IMR-90 (cell line): ENCODE measurements at regions not wholly inside any gene's neighbourhood (a gene's known extent, or its start where the extent isn't known, plus 50 kb on each side); places are given as distances from the start of the nearest gene placed in this dataset.

Experiments
- BHLHE40 ChIP-seq: fragments of 150-350 bp; IDR thresholded peaks from 2 replicates; pipeline ENCODE4 v1.6.1; 2016; ENCODE audit warnings: mild to moderate bottlenecking, low read depth, low read length
- CEBPB ChIP-seq: IDR thresholded peaks from 2 replicates; pipeline ENCODE4 v1.6.1; 2012; ENCODE audit warnings: low read depth, low read length, improper control_type of control experiment
- CTCF ChIP-seq: conservative IDR thresholded peaks from 2 replicates; pipeline ENCODE4 v1.5.1; 2012; ENCODE audit warnings: mild to moderate bottlenecking, low read depth, low read length, improper control_type of control experiment
- FOS ChIP-seq: fragments of 150-350 bp; IDR thresholded peaks from 2 replicates; pipeline ENCODE4 v1.6.1; 2016; ENCODE audit warnings: low read depth, low read length
- MAFK ChIP-seq: IDR thresholded peaks from 2 replicates; pipeline ENCODE4 v1.6.1; 2012; ENCODE audit warnings: low read depth, low read length, improper control_type of control experiment
- MAZ ChIP-seq: IDR thresholded peaks from 2 replicates; pipeline ENCODE4 v1.6.1; 2012; ENCODE audit warnings: low read depth, mild to moderate bottlenecking, low read length, improper control_type of control experiment, moderate library complexity, borderline replicate concordance
- MXI1 ChIP-seq: IDR thresholded peaks from 2 replicates; pipeline ENCODE4 v1.6.1; 2012; ENCODE audit warnings: low read depth, mild to moderate bottlenecking, low read length, moderate library complexity, borderline replicate concordance
- POLR2A ChIP-seq: IDR thresholded peaks from 2 replicates; pipeline ENCODE4 v1.6.1; 2012; ENCODE audit warnings: mild to moderate bottlenecking, low read depth, low read length
- RAD21 ChIP-seq: IDR thresholded peaks from 2 replicates; pipeline ENCODE4 v1.6.1; 2012; ENCODE audit warnings: low read length, improper control_type of control experiment
- RCOR1 ChIP-seq: IDR thresholded peaks from 2 replicates; pipeline ENCODE4 v1.6.1; 2012; ENCODE audit warnings: mild to moderate bottlenecking, low read length, improper control_type of control experiment; ENCODE audit not compliant: insufficient replicate concordance
- RFX5 ChIP-seq: IDR thresholded peaks from 2 replicates; pipeline ENCODE4 v1.8.0; 2012; ENCODE audit warnings: low read depth, mild to moderate bottlenecking, low read length, moderate library complexity
- SMC3 ChIP-seq: fragments of 150-350 bp; IDR thresholded peaks from 2 replicates; pipeline ENCODE4 v1.6.1; 2016; ENCODE audit warnings: low read depth, mild to moderate bottlenecking, antibody characterized with exemption, low read length, moderate library complexity
- USF2 ChIP-seq: fragments of 150-350 bp; IDR thresholded peaks from 2 replicates; pipeline ENCODE4 v1.6.1; 2017; ENCODE audit warnings: mild to moderate bottlenecking, antibody characterized with exemption, low read length, low read depth

- TF ChIP-seq RAD21 (no peak), CTCF (no peak), USF2 (no peak), MXI1 (no peak), FOS (peak; percentile 59; the same call in 1 of the 2 replicates), CEBPB (peak; percentile 97), BHLHE40 (peak; percentile 33; the same call in 1 of the 2 replicates), POLR2A (no peak), SMC3 (no peak), RFX5 (no peak), MAZ (no peak), RCOR1 (peak; percentile 10), MAFK (0 out of 2 replicates have a peak, but pooled peaks have one; percentile 23)
Observed at GRCh38 chr1:184866991-184867788, 107.1 kb downstream of the NIBAN1 start.
